ENCODE measurements at regions not wholly inside any gene's neighbourhood (a gene's known extent, or its start where the extent isn't known, plus 50 kb on each side); places are given as distances from the start of the nearest gene placed in this dataset.
"Not testable (repeated sequence)": the region's sequence is repeated elsewhere in the genome, so short reads cannot be mapped to it uniquely, and the experiment has no call there.

DNA sequence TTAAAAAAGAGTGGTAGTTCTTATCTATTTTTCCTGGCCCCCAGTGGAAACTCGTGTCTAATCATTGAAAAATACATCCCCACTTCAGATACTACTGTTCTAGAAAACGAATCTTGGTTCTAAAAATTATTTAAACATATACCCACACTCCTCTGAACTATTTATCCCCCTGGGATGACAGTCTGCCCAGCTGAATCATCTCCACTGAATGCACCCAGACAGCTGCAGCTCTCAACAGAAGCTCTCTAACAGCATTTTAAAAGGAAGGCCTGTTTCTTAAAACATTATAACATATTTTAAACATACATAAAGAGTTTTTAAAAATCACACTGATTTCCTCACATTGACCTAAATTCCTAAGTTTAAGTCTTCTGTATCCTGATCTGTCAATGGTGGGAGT is 544.6 kb upstream of the PHF14 start:
- ATAC-seq (no peak), DNase-seq (no peak)
- intact Hi-C loops (cut with DNase I, micrococcal nuclease), result no loop called here

DNA sequence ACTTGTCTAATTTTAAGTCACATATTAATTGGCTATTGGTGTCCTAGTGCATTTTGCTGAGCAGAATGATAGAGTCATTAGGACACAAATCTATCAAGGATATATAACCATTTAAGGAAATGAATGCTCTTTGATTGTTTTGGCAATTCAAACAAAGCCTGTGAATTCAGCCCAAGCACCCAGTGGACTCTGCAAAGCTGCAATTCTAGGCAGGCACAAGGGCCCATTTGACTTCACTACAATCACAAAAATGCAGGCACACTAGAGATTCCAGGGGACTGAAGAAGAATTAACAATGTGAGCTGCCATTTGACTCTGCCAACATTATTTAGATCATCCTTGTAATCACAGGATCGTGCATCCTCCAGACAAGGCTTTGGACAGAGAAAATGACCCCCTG is 544.2 kb upstream of the PHF14 start:
- no peak for ATAC-seq
- intact Hi-C loops (cut with DNase I, micrococcal nuclease), result no loop called here
- DNase-seq, result no peak

DNA sequence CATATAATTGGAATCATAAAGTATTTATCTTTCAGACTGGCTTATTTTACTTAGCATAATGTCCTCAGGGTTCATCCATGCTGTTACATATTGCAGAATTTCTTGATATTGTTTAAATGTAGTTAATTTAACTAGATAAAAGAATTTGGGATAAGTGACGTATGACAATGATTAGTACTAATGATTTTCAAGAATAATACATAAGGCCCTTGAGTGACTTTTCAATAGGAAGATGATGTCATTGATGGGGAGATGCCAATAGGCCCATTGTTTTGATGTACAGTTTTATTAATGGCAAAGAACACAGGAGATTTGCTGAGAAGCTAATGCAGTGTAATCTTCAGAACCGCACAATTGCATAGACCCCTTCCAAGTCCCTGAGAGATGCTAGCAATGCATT is 537.4 kb upstream of the PHF14 start:
- intact Hi-C loops (cut with DNase I, micrococcal nuclease), result no loop called here
- DNase-seq, result no peak
- ATAC-seq, result no peak

DNA sequence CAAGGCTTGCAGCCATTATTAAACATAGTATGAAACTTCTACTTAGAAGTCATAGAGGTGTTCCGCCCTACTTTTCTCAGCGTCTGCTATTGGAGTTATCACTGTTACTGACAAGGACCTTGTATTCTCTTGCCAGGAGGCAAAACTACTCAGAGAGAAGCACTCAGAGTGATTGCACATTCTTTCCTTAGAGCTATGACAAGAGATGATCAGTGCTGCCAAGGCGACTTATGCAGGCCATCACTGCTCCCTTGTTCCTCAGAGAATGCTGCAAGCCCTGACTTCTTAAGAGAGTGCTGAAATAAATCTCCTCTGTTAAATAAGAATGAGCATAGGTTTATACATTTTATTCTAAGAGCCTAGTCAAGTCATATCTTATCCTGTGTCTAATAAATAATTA is 534.6 kb upstream of the PHF14 start:
- no peak for DNase-seq
- intact Hi-C loops (cut with DNase I, micrococcal nuclease), result no loop called here
- no peak for ATAC-seq

DNA sequence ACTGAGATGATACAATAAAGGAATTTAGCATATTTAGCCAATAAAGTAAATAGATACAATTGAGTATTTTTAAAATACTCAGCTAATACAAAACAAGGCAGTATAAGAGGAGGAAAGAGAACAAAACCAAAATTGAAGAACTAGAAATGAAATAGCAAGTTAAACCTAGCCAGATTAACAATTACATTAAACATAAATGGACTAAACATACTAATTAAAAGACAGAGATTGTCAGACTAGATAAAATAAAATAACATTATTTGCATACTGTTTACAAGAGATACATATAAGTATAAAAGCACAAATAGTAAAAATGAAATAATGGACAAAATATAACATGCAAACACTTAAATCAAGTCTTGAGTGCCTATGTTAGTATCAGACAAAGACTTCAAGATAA is 517.7 kb upstream of the PHF14 start:
- intact Hi-C loops (cut with DNase I, micrococcal nuclease), result no loop called here
- DNase-seq (no peak), ATAC-seq (no peak)

DNA sequence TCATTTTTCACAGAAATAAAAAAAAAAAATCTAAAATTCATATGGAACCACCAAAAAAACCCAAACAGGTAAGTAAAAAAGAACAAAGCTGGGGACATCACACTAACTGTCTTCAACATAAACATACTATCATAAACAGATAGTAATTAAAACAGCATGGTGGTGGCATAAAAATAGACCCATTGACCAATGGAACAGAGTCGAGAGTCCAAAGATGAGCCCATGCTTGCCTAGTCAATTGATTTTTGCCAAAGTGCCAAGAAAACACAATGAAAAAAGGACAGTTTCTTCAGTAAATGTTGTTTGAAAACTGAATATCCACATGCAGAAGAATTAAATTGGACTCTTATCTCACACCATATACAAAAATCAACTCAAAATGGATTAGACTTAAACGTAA is 513.2 kb upstream of the PHF14 start:
- ATAC-seq (no peak), DNase-seq (no peak)
- intact Hi-C loops (cut with DNase I, micrococcal nuclease), result no loop called here

DNA sequence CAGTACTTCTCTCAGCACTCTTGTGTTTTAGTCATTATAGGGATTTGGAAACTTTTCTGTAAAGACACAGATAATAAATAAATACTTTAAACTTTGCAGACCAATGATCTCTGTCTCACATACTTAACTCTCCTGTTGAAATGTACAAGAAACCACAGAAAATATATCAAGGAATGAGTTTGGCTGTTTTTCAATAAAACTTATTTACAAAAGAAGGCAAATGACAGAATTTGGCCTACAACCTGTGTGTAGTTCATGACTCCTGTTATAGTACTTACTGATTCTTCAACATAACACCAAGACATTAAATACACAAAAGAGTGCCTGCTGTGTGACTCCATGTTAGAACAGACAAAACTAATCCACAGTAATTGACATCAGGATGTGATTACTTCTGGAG is 510.0 kb upstream of the PHF14 start:
- intact Hi-C loops (cut with DNase I, micrococcal nuclease), result no loop called here
- ATAC-seq (no peak), DNase-seq (no peak)

DNA sequence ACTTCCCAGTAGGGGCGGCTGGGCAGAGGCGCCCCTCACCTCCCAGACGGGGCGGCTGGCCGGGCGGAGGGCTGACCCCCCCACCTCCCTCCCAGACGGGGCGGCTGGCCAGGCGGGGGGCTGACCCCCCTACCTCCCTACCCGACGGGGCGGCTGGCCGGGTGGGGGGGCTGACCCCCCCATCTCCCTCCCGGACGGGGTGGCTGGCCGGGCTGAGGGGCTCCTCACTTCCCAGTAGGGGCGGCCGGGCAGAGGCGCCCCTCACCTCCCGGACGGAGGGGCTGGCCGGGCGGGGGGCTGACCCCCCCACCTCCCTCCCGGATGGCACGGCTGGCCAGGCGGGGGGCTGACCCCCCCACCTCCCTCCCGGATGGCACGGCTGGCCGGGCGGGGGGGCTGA is 508.1 kb upstream of the PHF14 start:
- intact Hi-C loops (cut with DNase I, micrococcal nuclease); DNase-seq; ATAC-seq: not testable (repeated sequence)

DNA sequence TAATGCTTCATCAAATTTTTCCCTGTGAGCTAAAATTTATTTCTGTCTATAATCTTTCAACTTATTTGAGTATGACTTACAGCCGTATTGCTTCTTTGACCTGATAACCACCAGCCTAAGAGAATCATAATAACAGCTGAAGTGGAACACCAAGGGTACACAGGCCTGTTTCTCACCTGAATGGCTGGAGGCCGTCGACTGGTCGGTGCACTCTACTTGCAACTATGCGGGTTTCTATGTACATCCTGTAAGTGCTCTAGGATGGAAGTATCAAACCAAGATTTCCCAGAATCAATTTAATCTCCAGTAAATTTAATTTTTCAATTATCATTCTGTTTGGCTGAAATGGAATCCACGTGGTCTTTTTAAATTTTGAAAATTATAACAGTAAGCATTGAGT is 504.8 kb upstream of the PHF14 start:
- no peak for DNase-seq
- no peak for ATAC-seq
- intact Hi-C loops (cut with DNase I, micrococcal nuclease), result no loop called here

DNA sequence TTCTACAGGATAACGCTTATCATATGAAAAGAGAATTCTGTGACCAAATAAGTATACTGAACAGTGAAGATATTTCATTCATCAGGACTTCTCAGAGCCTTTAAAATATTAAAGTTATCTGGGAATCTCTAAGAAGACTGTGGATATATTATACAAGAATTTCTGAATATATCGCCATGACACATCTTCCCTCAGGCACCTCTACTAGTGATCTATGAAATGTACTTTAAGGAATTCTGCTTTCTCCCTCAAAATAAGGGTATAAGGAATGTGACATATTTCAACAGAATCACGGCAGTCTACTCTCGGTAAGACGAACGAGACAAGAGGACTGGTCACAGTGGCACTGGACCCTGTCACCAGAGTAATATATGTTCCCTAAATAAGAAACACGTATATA is 504.2 kb upstream of the PHF14 start:
- intact Hi-C loops (cut with DNase I, micrococcal nuclease), result no loop called here
- ATAC-seq, result no peak
- DNase-seq, result no peak

DNA sequence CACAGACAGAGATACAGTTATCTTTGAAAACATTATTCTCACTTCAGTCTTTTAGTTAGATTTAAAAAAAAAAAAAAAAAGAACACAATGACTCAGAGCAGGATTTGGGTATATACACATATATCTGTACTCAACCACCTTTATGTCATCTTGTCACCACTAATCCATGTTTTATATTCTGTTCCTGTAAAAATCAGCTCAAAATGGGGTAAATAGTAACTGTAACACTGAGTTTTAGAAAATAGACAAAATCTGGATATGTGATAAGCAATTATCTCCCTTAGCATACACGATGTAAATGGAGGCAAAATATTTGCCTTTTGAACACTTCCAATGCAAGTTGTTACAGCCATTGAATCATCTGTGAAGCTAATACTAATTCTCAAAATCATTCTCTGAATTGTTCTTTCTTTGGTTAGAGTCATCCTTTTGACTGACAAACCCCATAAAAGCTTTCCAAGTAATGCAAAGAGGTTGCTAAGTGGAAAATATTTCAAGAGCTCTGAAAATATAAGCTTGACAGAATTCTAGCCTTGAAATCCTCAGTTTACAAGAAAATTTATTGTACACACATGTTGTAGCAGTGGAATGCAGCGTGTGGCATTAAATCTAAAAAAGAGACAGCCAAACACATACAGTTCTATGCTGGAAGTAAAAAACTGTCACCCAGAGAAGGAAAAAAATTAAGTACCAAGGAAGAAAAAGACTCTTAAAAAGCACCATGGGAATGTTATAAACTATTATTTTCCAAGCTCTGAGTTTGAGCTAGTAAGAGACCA is 502.2 kb upstream of the PHF14 start:
- intact Hi-C loops (cut with DNase I, micrococcal nuclease), result no loop called here
- no peak for DNase-seq
- no peak for ATAC-seq

DNA sequence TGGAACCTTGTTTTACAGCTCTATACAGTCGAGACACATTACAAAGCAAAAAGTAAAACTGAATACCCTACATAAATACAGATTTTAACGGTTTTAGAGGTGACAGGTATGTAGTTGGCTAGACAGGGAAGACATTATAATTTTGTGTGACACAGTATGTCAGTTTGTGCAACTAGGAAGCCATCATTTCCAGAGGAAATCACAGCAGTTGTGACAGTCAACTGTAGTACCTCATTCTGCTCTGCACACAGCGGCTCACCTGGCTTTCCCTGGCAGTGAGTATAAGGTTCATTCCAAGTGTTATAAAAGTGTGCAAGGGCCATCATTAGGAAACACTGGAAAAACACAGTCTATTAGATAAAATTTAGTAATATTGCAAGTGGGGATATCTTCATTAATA is 501.6 kb upstream of the PHF14 start:
- DNase-seq (no peak), ATAC-seq (no peak)
- intact Hi-C loops (cut with DNase I, micrococcal nuclease), result no loop called here

DNA sequence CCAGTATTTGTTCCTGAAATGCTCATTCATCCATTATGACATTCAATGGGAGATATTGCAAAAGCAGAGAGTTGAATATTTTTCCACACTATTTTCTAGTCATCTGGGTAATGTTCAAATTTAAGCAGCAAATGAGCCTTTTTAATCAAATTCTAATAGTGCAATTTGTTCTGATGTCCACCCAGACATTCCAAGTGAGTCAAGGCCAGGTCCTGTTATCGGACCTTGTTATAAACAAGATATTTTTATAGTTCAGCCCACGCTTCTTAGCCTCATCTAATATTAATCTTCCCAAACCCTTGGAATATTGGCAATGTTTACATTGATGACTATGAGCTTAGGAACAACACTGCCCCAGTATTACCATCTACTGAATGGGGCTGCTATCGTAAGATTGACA is 500.1 kb upstream of the PHF14 start:
- no peak for ATAC-seq
- intact Hi-C loops (cut with DNase I, micrococcal nuclease), result no loop called here

DNA sequence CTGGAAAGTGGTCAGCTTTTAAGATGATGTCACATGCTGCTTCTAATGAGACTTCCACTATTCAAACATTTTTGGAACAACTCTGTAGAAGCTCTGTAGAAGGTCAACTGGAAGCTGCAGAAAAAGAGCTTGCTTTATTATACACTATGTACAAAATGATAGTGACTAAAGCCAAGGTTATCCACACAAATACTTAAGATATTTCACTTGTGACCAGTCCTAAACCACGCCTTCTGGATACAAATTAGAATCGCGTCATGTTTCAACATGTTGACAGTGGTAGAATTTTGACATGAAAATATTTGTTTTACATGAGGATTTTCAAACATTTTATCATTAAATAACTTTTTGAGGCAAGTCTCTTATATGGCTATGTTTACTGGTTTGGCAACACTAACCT is 499.6 kb upstream of the PHF14 start:
- intact Hi-C loops (cut with DNase I, micrococcal nuclease), result no loop called here
- ATAC-seq (no peak), DNase-seq (no peak)

More for the DNA sequence above, 500.1 kb upstream of the PHF14 start:
- DNase-seq, result no peak

DNA sequence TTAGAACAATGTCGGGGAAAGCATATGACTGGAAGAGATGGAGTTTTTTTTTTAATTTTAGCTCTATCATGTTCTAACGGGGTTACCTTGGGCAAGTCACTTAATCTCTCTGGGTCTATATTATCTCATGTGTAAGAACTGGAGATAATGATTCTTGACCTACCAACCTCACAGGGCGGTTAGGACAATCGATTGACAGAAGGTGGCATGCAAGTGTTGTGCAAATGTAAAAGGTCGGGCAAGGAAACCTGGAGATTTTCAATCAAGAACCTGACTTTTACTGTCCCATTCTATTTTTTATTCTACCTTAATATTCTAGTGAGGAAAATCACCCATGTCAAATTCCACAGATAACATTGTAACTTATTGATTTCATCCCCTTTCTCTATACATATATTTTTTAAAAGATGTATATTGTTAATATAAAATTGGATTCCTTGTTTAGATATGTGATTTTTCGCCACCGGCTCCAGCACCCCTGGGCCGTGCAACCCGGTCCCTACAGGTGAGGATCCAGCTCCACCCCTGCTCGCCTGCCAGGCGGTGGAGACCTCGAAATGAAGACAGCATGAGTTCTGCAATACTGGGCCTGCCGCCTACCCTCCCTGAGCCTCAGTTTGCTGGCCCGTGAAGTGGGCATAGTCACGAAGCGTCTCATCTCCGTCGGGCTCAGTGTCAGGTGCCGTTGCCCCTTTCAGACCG is 497.6 kb upstream of the PHF14 start:
- ATAC-seq (no peak), DNase-seq (no peak)
- intact Hi-C loops (cut with DNase I, micrococcal nuclease), result no loop called here

DNA sequence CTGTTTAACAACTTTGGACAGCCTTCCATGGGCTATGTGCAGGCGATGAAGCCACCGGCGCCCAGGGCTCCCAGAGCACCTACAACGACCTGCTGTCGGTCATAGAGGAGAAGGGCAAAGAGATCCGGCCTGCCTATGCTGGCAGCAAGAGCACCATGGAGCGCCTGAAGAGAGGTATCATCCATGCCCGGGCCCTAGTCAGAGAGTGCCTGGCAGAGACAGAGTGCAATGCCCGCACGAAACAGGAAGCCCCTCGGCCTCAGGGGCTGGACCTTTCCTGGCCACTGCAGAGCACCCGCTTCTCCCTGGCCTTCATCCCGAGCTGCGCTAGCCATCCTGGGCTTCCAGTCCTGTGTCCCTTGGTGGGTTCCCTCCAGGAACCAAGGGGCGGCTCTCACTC is 497.0 kb upstream of the PHF14 start:
- no peak for DNase-seq
- intact Hi-C loops (cut with DNase I, micrococcal nuclease), result no loop called here
- no peak for ATAC-seq

DNA sequence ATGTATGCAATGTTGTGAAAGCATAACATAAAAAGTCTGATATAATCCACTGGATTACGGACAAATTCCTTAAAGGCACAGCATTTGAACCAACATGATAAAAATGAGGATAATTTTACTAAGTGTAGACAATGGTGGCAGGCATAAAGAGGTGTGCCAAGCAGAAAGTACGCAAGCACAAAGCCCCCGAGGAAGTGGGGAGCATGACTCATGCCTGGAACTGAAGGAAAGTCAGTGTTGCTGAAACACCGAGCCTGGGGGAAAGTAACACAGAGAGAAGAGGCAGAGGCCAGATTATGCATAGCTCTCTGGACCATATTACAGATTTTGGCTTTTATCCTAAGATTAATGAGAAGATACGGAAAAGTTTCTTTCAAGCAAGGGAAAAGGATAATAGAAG is 490.0 kb upstream of the PHF14 start:
- no peak for DNase-seq
- ATAC-seq, result no peak
- intact Hi-C loops (cut with DNase I, micrococcal nuclease), result no loop called here

DNA sequence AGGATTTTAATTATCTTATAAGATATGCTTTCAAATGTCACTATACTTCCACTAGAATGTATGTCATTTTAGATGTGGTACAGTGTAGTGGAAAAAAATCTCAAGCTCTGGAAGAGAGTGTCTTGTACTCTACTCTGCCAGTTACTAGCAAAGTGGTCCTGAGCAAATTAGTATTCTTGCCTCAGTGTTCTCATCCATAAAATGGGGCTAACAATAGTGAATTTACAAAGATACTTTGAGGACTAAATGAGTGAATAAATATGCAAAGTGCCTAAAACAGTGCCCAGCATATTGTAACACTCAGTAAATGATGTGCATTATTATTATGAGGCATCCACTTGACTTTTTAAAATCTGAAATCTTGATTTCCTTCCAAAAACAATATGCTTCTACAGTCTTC is 488.9 kb upstream of the PHF14 start:
- intact Hi-C loops (cut with DNase I, micrococcal nuclease), result no loop called here
- ATAC-seq, result no peak
- no peak for DNase-seq

DNA sequence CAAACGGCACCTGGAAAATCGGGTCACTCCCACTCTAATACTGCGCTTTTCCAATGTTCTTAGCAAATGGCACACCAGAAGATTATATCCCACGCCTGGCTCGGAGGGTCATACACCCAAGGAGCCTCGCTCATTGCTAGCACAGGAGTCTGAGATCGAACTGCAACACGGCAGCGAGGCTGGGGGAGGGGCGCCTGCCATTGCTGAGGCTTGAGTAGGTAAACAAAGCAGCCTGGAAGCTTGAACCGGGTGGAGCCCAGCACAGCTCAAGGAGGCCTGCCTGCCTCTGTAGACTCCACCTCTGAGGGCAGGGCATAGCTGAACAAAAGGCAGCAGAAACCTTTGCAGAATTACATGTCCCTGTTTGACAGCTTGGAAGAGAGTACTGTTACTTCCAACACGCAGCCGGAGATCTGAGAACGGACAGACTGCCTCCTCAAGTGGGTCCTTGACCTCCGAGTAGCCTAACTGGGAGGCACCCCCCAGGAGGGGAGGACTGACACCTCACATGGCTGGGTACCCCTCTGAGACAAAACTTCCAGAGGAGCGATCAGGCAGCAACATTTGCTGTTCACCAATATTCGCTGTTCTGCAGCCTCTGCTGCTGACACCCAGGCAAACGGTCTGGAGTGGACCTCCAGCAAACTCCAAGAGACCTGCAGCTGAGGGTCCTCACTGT is 472.3 kb upstream of the PHF14 start:
- intact Hi-C loops (cut with DNase I, micrococcal nuclease); ATAC-seq; DNase-seq: not testable (repeated sequence)

DNA sequence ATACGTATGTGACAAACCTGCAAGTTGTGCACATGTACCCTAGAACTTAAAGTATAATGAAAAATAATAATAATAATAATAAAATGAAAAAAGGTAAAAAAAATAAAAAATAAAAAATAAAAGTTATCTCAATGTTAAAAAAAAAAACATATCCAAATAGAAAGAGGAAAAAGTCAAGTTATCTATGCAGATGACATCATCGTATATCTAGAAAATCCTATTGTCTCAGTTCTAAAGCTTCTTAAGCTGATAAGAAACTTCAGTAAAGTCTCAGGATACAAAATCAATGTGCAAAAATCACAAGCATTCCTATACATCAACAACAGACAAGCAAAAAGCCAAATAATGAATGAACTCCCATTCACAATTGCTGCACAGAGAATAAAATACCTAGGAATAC is 466.6 kb upstream of the PHF14 start:
- intact Hi-C loops (cut with DNase I, micrococcal nuclease), result no loop called here
- ATAC-seq, result no peak

More for the DNA sequence above, 466.6 kb upstream of the PHF14 start:
- DNase-seq, result no peak

Measured in left colon (tissue), 2 donors.